Cardiac muscle cell (in vitro differentiated cells and primary cell): ENCODE measurements at regions not wholly inside any gene's neighbourhood (a gene's known extent, or its start where the extent isn't known, plus 50 kb on each side); places are given as distances from the start of the nearest gene placed in this dataset.

Source experiments
- DNase-seq, 2 donors: peaks; one replicate each; pipeline versions ENCODE4 v3.0.0 to v3.0.0-alpha.2; 2010 to 2017; ENCODE audit warnings: low read depth in 1 of 2, low spot score in 1 of 2
- H3K27ac ChIP-seq: fragments of 200-600 bp; sonication (generic); 2 replicates; pipeline ENCODE4 v1.5.1; 2016
- H3K27me3 ChIP-seq: fragments of 200-600 bp; sonication (generic); 2 replicates; pipeline ENCODE4 v1.6.0; 2016; ENCODE audit warnings: control low read depth
- H3K36me3 ChIP-seq: fragments of 200-600 bp; sonication (generic); 2 replicates; pipeline ENCODE4 v1.5.1; 2016; ENCODE audit warnings: control low read depth
- H3K4me1 ChIP-seq: fragments of 200-600 bp; sonication (generic); 2 replicates; pipeline ENCODE4 v1.8.1; 2017; ENCODE audit warnings: low read depth, mild to moderate bottlenecking, mixed run types
- H3K4me3 ChIP-seq: fragments of 200-600 bp; sonication (generic); 2 replicates; pipeline ENCODE4 v1.5.1; 2016; ENCODE audit warnings: mild to moderate bottlenecking
- H3K9me3 ChIP-seq: fragments of 200-600 bp; sonication (generic); 2 replicates; pipeline ENCODE4 v1.5.1; 2017; ENCODE audit warnings: low read depth, mild to moderate bottlenecking, control low read depth
- CTCF ChIP-seq: IDR thresholded peaks from 2 replicates; pipeline ENCODE4 v1.5.1; 2012; ENCODE audit warnings: low read depth, mild to moderate bottlenecking, low read length

DNA sequence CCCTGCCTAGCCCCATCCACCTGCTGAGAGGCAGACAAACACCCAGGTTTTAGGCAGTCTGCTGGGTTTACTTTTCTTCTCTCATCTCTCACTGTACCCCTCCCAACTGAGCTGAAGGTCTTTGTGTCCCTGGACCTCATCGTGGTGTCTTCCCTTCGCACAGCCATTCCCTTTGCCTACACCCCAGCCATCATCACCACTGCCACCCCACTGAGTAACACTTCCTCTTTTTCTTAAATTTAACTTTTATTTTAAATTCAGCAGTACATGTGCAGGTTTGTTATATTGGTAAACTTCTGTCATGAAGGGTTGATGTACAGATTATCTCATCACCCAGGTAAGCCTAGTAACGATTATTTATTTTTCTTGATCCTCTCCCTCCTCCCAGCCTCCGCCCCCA lies 188.3 kb upstream of the MON1B start:
- DNase-seq, result no peak
- Histone ChIP-seq H3K36me3 (no peaks in the 10 kb centered on the region), H3K27me3 (no peaks in the 10 kb centered on the region), H3K27ac (no peak overlapping the region), H3K4me1 (no peaks in the 10 kb centered on the region), H3K9me3 (no peaks in the 10 kb centered on the region), H3K4me3 (no peak overlapping the region)
- no peak for TF ChIP-seq CTCF

- Histone ChIP-seq H3K9me3 (no peaks in the 10 kb centered on the region), H3K27ac (no peak overlapping the region), H3K36me3 (no peaks in the 10 kb centered on the region), H3K4me3 (no peak overlapping the region), H3K27me3 (no peaks in the 10 kb centered on the region), H3K4me1 (no peaks in the 10 kb centered on the region)
- peak in 1 of 2 donors; percentile 23 for DNase-seq
- no peak for TF ChIP-seq CTCF
These were observed 181.5 kb upstream of the MON1B start for GRCh38 chr16:77009453-77009852.

DNA sequence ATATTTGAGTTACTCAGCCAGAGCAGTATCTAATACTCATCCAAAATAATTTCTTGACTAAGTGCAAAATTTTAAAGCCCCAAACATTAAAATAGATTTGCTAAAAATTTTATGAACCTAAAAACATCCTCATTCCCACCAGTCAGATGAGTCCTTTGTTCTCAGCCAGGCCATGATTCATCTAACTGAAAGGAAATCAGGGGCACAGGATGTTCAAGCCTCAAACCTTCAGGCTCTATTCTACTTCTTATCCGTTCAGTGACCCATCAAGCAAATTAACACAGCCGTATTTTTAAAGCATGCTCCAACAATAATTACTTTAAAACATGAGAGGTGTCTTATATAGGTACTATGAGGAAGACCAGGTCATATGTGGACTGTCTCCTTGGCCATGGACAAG lies 176.5 kb upstream of the MON1B start:
- Histone ChIP-seq H3K4me3 (no peak overlapping the region), H3K27ac (no peak overlapping the region), H3K9me3 (no peaks in the 10 kb centered on the region), H3K36me3 (no peaks in the 10 kb centered on the region), H3K27me3 (no peaks in the 10 kb centered on the region), H3K4me1 (no peaks in the 10 kb centered on the region)
- no peak for DNase-seq
- TF ChIP-seq CTCF, result no peak

DNA sequence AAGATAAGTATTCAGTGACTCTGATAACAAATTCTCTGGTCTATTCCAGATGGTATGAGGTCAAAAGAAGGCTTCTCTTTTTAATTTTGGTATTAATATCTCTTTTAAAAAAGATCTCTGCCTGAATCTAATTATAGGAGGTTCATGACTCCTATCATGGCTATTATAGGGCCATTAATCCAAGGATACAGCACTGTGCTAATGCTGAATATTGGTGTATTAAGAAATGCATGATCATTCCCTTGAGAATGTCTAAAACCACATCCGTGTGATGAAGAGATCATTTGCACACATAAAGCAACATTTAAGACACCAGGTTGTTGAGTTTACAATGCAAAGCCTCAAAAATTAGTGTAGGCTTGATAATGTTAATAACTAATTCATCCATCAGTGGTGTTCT lies 160.4 kb upstream of the MON1B start:
- H3K9me3 ChIP-seq, result no peaks in the 10 kb centered on the region
- H3K4me1 ChIP-seq, result no peaks in the 10 kb centered on the region
- H3K36me3 ChIP-seq, result no peaks in the 10 kb centered on the region
- no peak overlapping the region for H3K27ac ChIP-seq
- H3K4me3 ChIP-seq, result no peak overlapping the region
- DNase-seq, result no peak
- no peaks in the 10 kb centered on the region for H3K27me3 ChIP-seq
- no peak for TF ChIP-seq CTCF

DNA sequence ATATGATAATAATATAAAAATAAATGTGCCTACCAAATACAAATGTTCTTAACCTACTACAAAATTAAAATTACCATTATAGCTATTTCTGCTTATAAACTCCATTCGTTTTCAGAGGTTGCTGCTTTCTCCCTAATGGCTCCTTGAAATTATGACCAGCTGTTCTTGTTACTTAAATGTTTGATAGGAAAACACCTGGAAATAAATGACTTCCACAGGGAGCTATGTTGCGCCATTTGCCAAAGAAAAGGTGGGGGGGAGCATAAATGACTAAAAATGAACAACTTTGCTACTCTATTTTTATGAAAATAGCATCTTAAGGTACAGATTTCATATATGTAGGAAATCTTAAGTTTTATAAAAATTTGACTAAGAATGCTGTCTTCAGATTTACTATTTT lies 157.5 kb upstream of the MON1B start:
- Histone ChIP-seq H3K36me3 (no peaks in the 10 kb centered on the region), H3K27ac (no peak overlapping the region), H3K4me1 (no peaks in the 10 kb centered on the region), H3K27me3 (no peaks in the 10 kb centered on the region), H3K9me3 (no peaks in the 10 kb centered on the region), H3K4me3 (no peak overlapping the region)
- DNase-seq, result no peak
- no peak for TF ChIP-seq CTCF

DNA sequence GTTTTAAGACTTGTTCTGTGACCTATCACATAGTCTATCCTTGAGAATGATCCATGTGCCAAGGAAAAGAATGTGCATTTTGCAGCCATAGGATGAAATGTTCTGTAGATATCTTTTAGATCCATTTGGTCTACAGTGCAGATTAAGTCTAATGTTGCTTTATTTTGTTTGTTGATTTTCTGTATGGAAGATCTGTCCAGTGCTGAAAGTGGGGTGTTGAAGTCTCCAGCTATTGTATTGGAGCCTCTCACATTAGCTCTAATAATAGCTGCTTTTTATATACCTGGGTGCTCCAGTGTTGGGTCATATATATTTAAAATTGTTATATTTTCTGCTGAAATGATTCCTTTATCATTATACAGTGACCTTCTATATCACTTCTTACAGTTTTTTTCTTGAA lies 155.6 kb upstream of the MON1B start:
- no peak for TF ChIP-seq CTCF
- no peaks in the 10 kb centered on the region for H3K27me3 ChIP-seq
- no peaks in the 10 kb centered on the region for H3K9me3 ChIP-seq
- no peaks in the 10 kb centered on the region for H3K4me1 ChIP-seq
- H3K4me3 ChIP-seq, result no peak overlapping the region
- no peaks in the 10 kb centered on the region for H3K36me3 ChIP-seq
- no peak overlapping the region for H3K27ac ChIP-seq
- no peak for DNase-seq
